ENCODE measurements at regions not wholly inside any gene's neighbourhood (a gene's known extent, or its start where the extent isn't known, plus 50 kb on each side); places are given as distances from the start of the nearest gene placed in this dataset.

DNA sequence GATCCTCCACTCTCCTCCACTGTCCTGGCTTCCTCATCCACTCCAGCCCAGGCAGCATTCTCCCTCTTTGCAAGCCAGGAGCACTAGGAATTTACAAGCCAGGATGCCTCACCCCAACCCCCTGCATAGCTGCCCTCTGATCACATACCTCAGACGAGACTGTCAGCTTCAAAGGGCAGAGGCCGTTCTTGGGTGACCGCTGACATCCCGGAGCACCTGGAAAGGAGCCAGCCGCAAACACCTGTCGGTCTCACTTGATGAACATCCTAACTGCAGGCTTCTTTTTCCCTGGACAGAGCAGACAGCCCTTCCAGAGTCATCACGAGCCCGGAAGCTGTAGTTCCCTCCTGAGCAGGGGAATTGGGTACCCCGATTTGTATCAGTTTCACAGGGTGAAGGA is 451.3 kb upstream of the B3GAT1 start:
- H2BK15ac ChIP-seq (ENCODE audit: low read length): no peak overlapping the region
- H3K4me2 ChIP-seq (ENCODE audit: insufficient read depth in 1 of 2, low read depth in 2 of 2, low read length in 2 of 2): no peak overlapping the region
- no peaks in the 10 kb centered on the region for H3K79me1 ChIP-seq (ENCODE audit: low read depth, low read length)
- CTCF ChIA-PET (ENCODE audit: partially characterized antibody): interaction anchor here (0.5 kb wide), 1 partner anchor 34 kb away, joined by 3 read pairs; no protein-coding TSS in a partner anchor
- FAIRE-seq (no peak), DNase-seq (ENCODE audit: low read depth in 1 of 2, low spot score in 2 of 2) (no peak)
- H4K8ac ChIP-seq (ENCODE audit: extremely low read depth, insufficient read depth, low read length): no peak overlapping the region
- H3K36me3 ChIP-seq (ENCODE audit: control insufficient read depth in 2 of 4, insufficient read depth in 4 of 4, low read length in 3 of 4): no peaks in the 10 kb centered on the region
- H3K79me2 ChIP-seq (ENCODE audit: control insufficient read depth in 1 of 2, insufficient read depth in 2 of 2, low read length in 2 of 2): no peaks in the 10 kb centered on the region
- H3K27ac ChIP-seq (ENCODE audit: low read depth, low read length): no peak overlapping the region
- H3K4me3 ChIP-seq (ENCODE audit: extremely low read depth in 1 of 4, insufficient read depth in 2 of 4, low read depth in 3 of 4, low read length in 4 of 4): no peak overlapping the region
- peaks cover 0 to 3% (median 0%) of the 10 kb centered on the region in 4 experiments; a peak in 3 of 7 replicates for H3K27me3 ChIP-seq (replicated peaks in 1 of 4; ENCODE audit: control insufficient read depth in 3 of 4, extremely low read depth in 1 of 4, insufficient read depth in 3 of 4, low read length in 3 of 4)
- POLR2A ChIA-PET (ENCODE audit: partially characterized antibody): no interaction called here
- H3K4ac ChIP-seq (replicated peaks; ENCODE audit: insufficient read length, low read depth, low read length): no peak overlapping the region
- H3K9ac ChIP-seq (replicated peaks in 1 of 4; ENCODE audit: extremely low read depth in 1 of 4, low read depth in 3 of 4, low read length in 3 of 4): no peak overlapping the region
- H3K56ac ChIP-seq (replicated peaks; ENCODE audit: insufficient read length, low read depth, low read length): no peak overlapping the region
- no peak overlapping the region for H4K5ac ChIP-seq (ENCODE audit: insufficient read length, low read depth, low read length)
- H2AFZ ChIP-seq (ENCODE audit: low read length): no peak overlapping the region
- H3K23ac ChIP-seq (ENCODE audit: insufficient read length): no peak overlapping the region
- no peak overlapping the region for H3K14ac ChIP-seq (ENCODE audit: insufficient read length)
- H2BK20ac ChIP-seq (ENCODE audit: low read length): no peak overlapping the region
- H2BK5ac ChIP-seq (ENCODE audit: low read depth, low read length): no peak overlapping the region
- no peaks in the 10 kb centered on the region; a peak in 1 of 7 replicates for H3K4me1 ChIP-seq (replicated peaks in 1 of 4; ENCODE audit: control insufficient read depth in 3 of 4, insufficient read depth in 4 of 4, low read length in 3 of 4)
- no peak overlapping the region for H2BK120ac ChIP-seq (replicated peaks; ENCODE audit: low read depth, low read length)
- no peak overlapping the region for H4K91ac ChIP-seq (replicated peaks; ENCODE audit: insufficient read length, low read length)
- no peaks in the 10 kb centered on the region for H4K20me1 ChIP-seq (replicated peaks in 1 of 2; ENCODE audit: control insufficient read depth in 1 of 2, insufficient read depth in 2 of 2, low read length in 2 of 2)
- no peaks in the 10 kb centered on the region for H3K23me2 ChIP-seq (ENCODE audit: low read depth, low read length)
- H2BK12ac ChIP-seq (ENCODE audit: low read depth, low read length): no peak overlapping the region
- 91% methylated on average over 8 of the region's 9 CpGs; no CpG with 5 or more reads in 1 of the 2 experiments for WGBS, 2 experiments (ENCODE audit: extremely low coverage in 1 of 2, insufficient coverage in 1 of 2, insufficient read length in 1 of 2, insufficient replicate concordance in 2 of 2, low coverage in 1 of 2, low lambda C conversion rate in 2 of 2, missing lambda C conversion rate in 1 of 2)
- no peak overlapping the region for H3K18ac ChIP-seq (ENCODE audit: extremely low read depth, low read length)
- H3K9me3 ChIP-seq (ENCODE audit: insufficient read depth in 2 of 2, low read depth in 1 of 2, low read length in 1 of 2): no peaks in the 10 kb centered on the region
- H2AK5ac ChIP-seq (ENCODE audit: low read depth, low read length): no peak overlapping the region
- TF ChIP-seq BACH1 (IDR thresholded peaks at IDR 0.05; ENCODE audit: low read length) (no peak), GTF2F1 (IDR thresholded peaks at IDR 0.05; ENCODE audit: borderline replicate concordance, low read depth, low read length) (no peak), RBBP5 (IDR thresholded peaks at IDR 0.05; ENCODE audit: borderline replicate concordance, low read depth, low read length) (no peak), SUZ12 (IDR thresholded peaks at IDR 0.05; ENCODE audit: low read length) (no peak), GABPA (IDR thresholded peaks at IDR 0.05; ENCODE audit: borderline replicate concordance, insufficient read depth, low read length) (no peak), BRCA1 (IDR thresholded peaks at IDR 0.05; ENCODE audit: low read depth, low read length) (no peak), CHD2 (IDR thresholded peaks at IDR 0.05; ENCODE audit: low read length) (no peak), EP300 (IDR thresholded peaks at IDR 0.05; ENCODE audit: borderline replicate concordance in 1 of 2, low read depth in 2 of 2, low read length in 2 of 2) (no peak), MAFK (IDR thresholded peaks at IDR 0.05; ENCODE audit: low read depth, low read length) (no peak), MAX (IDR thresholded peaks at IDR 0.05) (no peak), KDM4A (IDR thresholded peaks at IDR 0.05; ENCODE audit: low read depth, low read length, severe bottlenecking) (no peak), HDAC2 (IDR thresholded peaks at IDR 0.05; ENCODE audit: borderline replicate concordance in 1 of 2, low read depth in 2 of 2, low read length in 2 of 2) (no peak), SIRT6 (IDR thresholded peaks at IDR 0.05; ENCODE audit: low read length) (no peak)
- TF ChIP-seq, protein P1, sequence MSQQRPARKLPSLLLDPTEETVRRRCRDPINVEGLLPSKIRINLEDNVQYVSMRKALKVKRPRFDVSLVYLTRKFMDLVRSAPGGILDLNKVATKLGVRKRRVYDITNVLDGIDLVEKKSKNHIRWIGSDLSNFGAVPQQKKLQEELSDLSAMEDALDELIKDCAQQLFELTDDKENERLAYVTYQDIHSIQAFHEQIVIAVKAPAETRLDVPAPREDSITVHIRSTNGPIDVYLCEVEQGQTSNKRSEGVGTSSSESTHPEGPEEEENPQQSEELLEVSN (IDR thresholded peaks at IDR 0.05): no peak
